Nephron (organoid): ENCODE measurements at regions not wholly inside any gene's neighbourhood (a gene's known extent, or its start where the extent isn't known, plus 50 kb on each side); places are given as distances from the start of the nearest gene placed in this dataset.

Source experiments
- H3K27ac Mint-ChIP-seq, 3 experiments: 2 replicates each; pipeline ENCODE4 v1.8.0; 2020; ENCODE audit warnings: mixed read lengths in 3 of 3, mild to moderate bottlenecking in 2 of 3, moderate library complexity in 1 of 3
- H3K27me3 Mint-ChIP-seq: 2 replicates; pipeline ENCODE4 v1.8.0; 2021; ENCODE audit warnings: low read depth, mild to moderate bottlenecking, moderate library complexity, mixed read lengths
- H3K36me3 Mint-ChIP-seq: 2 replicates; pipeline ENCODE4 v1.8.0; 2020; ENCODE audit warnings: low read depth, mixed read lengths
- H3K4me1 Mint-ChIP-seq: 2 replicates; pipeline ENCODE4 v1.8.0; 2020; ENCODE audit warnings: mixed read lengths
- H3K4me3 Mint-ChIP-seq, 3 experiments: 2 replicates each; pipeline ENCODE4 v1.8.0; 2020; ENCODE audit warnings: mild to moderate bottlenecking in 3 of 3, mixed read lengths in 3 of 3, moderate library complexity in 2 of 3
- H3K9me3 Mint-ChIP-seq: 2 replicates; pipeline ENCODE4 v1.8.0; 2020; ENCODE audit warnings: mixed read lengths
- TF ChIP-seq, protein P1 (sequence below), 3 experiments: fragments of 200-600 bp; sonication (generic); IDR thresholded peaks; one replicate each; pipeline ENCODE4 v1.5.0; 2021; ENCODE audit warnings: antibody characterized with exemption in 3 of 3; ENCODE audit not compliant: unreplicated experiment in 3 of 3

DNA sequence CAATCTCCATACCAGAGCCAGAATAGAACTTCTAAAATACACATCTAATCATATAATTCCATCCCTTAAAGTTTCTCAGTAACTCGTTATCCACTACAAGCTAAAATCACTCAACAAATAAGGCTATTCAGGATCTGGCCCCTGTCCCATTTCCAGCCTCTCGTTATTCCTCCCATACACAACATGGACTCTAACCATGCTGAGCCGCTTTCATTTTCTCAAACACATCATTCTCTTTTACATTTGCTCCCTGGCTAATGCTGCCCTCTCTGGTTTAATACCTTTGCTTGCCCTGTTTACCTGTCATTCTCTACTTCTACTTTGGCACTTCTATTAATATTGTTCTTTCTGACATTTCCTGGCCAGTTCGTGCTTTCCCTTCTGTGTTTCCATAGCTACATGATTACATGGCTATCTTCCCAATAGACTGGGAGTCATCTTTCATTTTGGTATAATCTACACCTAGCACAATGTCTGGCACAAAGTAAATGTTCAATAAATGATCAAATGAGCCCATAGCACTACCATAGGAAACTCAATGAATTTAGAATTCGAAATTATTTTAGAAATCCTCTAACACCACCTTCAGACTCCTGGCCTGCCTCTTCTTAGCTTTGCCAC is 163.6 kb upstream of the VRK2 start:
- H3K27ac Mint-ChIP-seq, result no peak overlapping the region
- H3K4me1 Mint-ChIP-seq, result peaks cover 11% of the 10 kb centered on the region
- TF ChIP-seq, protein P1, sequence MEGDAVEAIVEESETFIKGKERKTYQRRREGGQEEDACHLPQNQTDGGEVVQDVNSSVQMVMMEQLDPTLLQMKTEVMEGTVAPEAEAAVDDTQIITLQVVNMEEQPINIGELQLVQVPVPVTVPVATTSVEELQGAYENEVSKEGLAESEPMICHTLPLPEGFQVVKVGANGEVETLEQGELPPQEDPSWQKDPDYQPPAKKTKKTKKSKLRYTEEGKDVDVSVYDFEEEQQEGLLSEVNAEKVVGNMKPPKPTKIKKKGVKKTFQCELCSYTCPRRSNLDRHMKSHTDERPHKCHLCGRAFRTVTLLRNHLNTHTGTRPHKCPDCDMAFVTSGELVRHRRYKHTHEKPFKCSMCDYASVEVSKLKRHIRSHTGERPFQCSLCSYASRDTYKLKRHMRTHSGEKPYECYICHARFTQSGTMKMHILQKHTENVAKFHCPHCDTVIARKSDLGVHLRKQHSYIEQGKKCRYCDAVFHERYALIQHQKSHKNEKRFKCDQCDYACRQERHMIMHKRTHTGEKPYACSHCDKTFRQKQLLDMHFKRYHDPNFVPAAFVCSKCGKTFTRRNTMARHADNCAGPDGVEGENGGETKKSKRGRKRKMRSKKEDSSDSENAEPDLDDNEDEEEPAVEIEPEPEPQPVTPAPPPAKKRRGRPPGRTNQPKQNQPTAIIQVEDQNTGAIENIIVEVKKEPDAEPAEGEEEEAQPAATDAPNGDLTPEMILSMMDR (IDR thresholded peaks at IDR 0.05; ENCODE audit: unreplicated experiment in 3 of 3), result no peak
- no peaks in the 10 kb centered on the region for H3K36me3 Mint-ChIP-seq
- no peak overlapping the region for H3K4me3 Mint-ChIP-seq
- H3K9me3 Mint-ChIP-seq, result no peaks in the 10 kb centered on the region
- no peaks in the 10 kb centered on the region for H3K27me3 Mint-ChIP-seq

DNA sequence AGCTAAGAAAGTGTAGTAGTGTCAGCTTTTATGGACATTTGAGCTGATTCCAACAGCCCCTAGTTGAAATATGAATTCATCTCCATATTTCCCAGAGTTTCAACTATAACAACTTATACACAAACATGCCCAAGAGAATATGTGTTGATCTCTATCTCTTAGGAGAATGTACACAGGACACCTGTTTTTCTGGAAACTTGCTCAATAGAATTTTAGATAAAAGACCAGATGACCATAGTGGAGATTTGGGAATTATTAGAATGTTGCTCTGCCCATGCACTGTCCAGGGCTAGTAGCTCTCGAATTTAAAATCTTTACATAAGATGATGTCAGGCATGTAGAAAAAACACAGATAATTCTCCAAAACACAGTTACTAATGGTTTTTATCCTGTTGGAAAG is 162.3 kb upstream of the VRK2 start:
- Mint-ChIP-seq H3K27me3 (no peaks in the 10 kb centered on the region), H3K4me3 (no peak overlapping the region), H3K36me3 (no peaks in the 10 kb centered on the region), H3K27ac (no peak overlapping the region), H3K9me3 (no peaks in the 10 kb centered on the region), H3K4me1 (no peaks in the 10 kb centered on the region)
- TF ChIP-seq, protein P1 (IDR thresholded peaks at IDR 0.05; ENCODE audit: unreplicated experiment in 3 of 3), result no peak

DNA sequence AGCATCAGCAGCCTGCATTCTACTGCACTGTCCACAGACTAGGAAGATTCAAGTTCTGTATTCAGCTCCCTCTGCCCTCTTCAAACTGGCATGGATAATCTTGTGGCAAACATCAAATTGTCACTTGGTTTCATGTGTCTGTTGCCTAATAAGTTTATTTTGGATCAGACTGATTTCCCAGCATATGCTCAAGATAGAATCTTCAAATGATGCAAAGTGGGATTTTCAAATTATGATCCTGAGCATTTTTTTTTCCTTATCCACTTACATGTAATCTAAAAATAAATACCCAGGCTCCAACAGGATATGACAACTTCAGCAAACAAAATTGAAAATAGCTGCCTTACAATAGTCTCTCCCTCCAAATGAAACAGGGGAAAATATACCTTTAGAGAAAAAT is 160.9 kb upstream of the VRK2 start:
- no peaks in the 10 kb centered on the region for H3K9me3 Mint-ChIP-seq
- no peaks in the 10 kb centered on the region for H3K27me3 Mint-ChIP-seq
- no peaks in the 10 kb centered on the region for H3K4me1 Mint-ChIP-seq
- H3K27ac Mint-ChIP-seq, result no peak overlapping the region
- TF ChIP-seq, protein P1 (IDR thresholded peaks at IDR 0.05; ENCODE audit: unreplicated experiment in 3 of 3), result no peak
- no peaks in the 10 kb centered on the region for H3K36me3 Mint-ChIP-seq
- no peak overlapping the region for H3K4me3 Mint-ChIP-seq

DNA sequence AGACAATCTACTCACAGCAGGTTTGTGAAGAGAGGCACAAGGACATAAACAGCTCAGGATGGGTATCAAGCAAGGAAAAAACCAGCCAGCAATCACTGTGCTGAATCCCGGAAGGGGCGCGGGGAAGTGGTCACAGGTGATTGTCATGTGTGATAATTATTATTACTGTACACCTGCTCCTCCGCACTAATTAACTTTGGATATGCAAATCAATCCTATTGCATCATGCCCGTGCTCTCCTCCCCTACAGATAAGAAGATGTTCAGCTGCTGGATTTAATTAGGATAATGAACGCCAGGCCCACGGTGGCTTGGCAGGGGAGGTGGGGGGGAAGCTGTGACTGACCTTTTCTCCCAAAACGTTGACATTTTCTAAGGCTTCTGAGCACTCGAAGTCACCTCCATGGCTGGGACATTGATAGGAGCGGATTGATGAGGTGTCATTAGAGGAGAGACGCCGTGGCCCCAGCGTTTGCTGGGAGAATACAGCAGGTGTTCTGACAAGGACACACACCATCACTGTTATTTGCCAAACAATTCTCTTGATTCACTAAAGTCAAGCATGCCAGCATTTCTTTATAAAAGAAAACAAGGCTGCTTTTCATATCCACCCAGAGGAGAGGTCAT is 160.3 kb upstream of the VRK2 start:
- no peaks in the 10 kb centered on the region for H3K9me3 Mint-ChIP-seq
- H3K27ac Mint-ChIP-seq, result no peak overlapping the region
- H3K36me3 Mint-ChIP-seq, result no peaks in the 10 kb centered on the region
- H3K4me3 Mint-ChIP-seq, result no peak overlapping the region
- no peaks in the 10 kb centered on the region for H3K27me3 Mint-ChIP-seq
- TF ChIP-seq, protein P1 (IDR thresholded peaks at IDR 0.05; ENCODE audit: unreplicated experiment in 3 of 3), result no peak
- H3K4me1 Mint-ChIP-seq, result no peaks in the 10 kb centered on the region

DNA sequence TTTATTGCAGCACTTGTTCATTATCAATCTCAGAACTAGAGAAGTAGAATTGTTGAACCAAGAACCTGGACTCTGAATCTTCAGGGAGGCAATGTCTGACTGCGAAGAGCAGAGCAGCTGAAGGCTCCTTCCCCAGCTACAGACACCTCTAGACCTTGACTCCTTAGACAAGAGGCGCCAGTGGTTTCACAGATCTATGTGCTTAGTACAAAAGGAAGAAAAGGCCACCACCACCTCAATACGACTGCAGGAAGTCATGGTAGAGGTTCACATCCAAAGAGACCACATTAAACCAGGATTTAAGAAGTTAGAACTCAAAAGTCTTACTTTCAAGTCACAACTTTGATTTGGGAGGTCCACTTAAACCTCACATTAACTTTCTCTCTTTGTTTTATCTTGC is 158.1 kb upstream of the VRK2 start:
- Mint-ChIP-seq H3K4me1 (no peaks in the 10 kb centered on the region), H3K36me3 (no peaks in the 10 kb centered on the region), H3K9me3 (no peaks in the 10 kb centered on the region), H3K4me3 (no peak overlapping the region), H3K27me3 (no peaks in the 10 kb centered on the region), H3K27ac (no peak overlapping the region)
- TF ChIP-seq, protein P1 (IDR thresholded peaks at IDR 0.05; ENCODE audit: unreplicated experiment in 3 of 3), result no peak

DNA sequence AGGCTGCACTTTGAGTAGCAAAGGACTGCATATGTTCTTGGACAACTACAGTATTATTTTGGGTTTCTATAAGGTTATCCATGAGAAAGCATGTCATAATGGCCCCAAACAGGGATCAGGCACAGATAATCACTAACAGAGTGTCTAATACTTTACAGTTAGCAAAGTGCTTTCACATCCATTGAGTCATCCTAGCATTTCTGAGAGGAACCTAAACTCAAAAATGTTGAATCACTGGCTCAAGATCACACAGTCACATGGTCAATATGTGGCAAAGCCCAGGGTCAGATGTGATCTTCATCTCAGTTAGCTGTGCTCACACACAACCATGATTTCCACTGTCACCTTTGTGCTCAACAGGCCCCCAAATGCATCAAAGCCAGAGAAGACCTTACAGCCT is 156.1 kb upstream of the VRK2 start:
- H3K9me3 Mint-ChIP-seq, result no peaks in the 10 kb centered on the region
- no peaks in the 10 kb centered on the region for H3K4me1 Mint-ChIP-seq
- no peaks in the 10 kb centered on the region for H3K27me3 Mint-ChIP-seq
- H3K4me3 Mint-ChIP-seq, result no peak overlapping the region
- no peak overlapping the region for H3K27ac Mint-ChIP-seq
- TF ChIP-seq, protein P1 (IDR thresholded peaks at IDR 0.05; ENCODE audit: unreplicated experiment in 3 of 3), result no peak
- H3K36me3 Mint-ChIP-seq, result no peaks in the 10 kb centered on the region
